Endodermal cell (in vitro differentiated cells): ENCODE measurements at regions not wholly inside any gene's neighbourhood (a gene's known extent, or its start where the extent isn't known, plus 50 kb on each side); places are given as distances from the start of the nearest gene placed in this dataset.

Experiments
- DNase-seq: peaks from one replicate; pipeline ENCODE4 v3.0.0-alpha.2; 2017
- H3K27ac ChIP-seq: 2 replicates; pipeline ENCODE4 v1.5.1; 2013; ENCODE audit warnings: mild to moderate bottlenecking, low read depth, low read length, moderate library complexity
- H3K27me3 ChIP-seq: 2 replicates; pipeline ENCODE4 v1.6.1; 2013; ENCODE audit warnings: mild to moderate bottlenecking, low read length, moderate library complexity; ENCODE audit not compliant: insufficient read depth, control insufficient read depth, poor library complexity, severe bottlenecking
- H3K36me3 ChIP-seq: 2 replicates; pipeline ENCODE4 v1.7.0; 2013; ENCODE audit warnings: mild to moderate bottlenecking, low read length, moderate library complexity; ENCODE audit not compliant: control insufficient read depth, insufficient read depth
- H3K4me1 ChIP-seq: one replicate; pipeline ENCODE4 v1.7.0; 2013; ENCODE audit warnings: low read length; ENCODE audit not compliant: control insufficient read depth, insufficient read depth
- H3K4me3 ChIP-seq: 2 replicates; pipeline ENCODE4 v1.5.1; 2013; ENCODE audit warnings: mild to moderate bottlenecking, low read length, moderate library complexity
- H3K9ac ChIP-seq: 2 replicates; pipeline ENCODE4 v1.6.1; 2013; ENCODE audit warnings: mild to moderate bottlenecking, low read length, moderate library complexity; ENCODE audit not compliant: poor library complexity, severe bottlenecking; ENCODE audit errors: extremely low read depth
- H3K9me3 ChIP-seq: 2 replicates; pipeline ENCODE4 v1.6.1; 2013; ENCODE audit warnings: mild to moderate bottlenecking, low read length, moderate library complexity; ENCODE audit not compliant: control insufficient read depth
- H3K27ac Mint-ChIP-seq: 2 replicates; pipeline ENCODE4 v1.8.0; 2020; ENCODE audit warnings: mixed read lengths
- H3K27me3 Mint-ChIP-seq: 2 replicates; pipeline ENCODE4 v1.8.0; 2021; ENCODE audit warnings: mild to moderate bottlenecking, mixed read lengths; ENCODE audit not compliant: insufficient read depth
- H3K36me3 Mint-ChIP-seq: 2 replicates; pipeline ENCODE4 v1.8.0; 2020; ENCODE audit warnings: low read depth, mixed read lengths
- H3K4me1 Mint-ChIP-seq: 2 replicates; pipeline ENCODE4 v1.8.0; 2020; ENCODE audit warnings: mixed read lengths
- H3K4me3 Mint-ChIP-seq: 2 replicates; pipeline ENCODE4 v1.8.0; 2020; ENCODE audit warnings: mild to moderate bottlenecking, moderate library complexity, mixed read lengths
- H3K9me3 Mint-ChIP-seq: 2 replicates; pipeline ENCODE4 v1.8.0; 2020; ENCODE audit warnings: mild to moderate bottlenecking, mixed read lengths
- CTCF ChIP-seq: fragments of 200-600 bp; sonication (generic); conservative IDR thresholded peaks from 2 replicates; pipeline ENCODE4 v1.5.0; 2021; ENCODE audit warnings: antibody characterized with exemption, mild to moderate bottlenecking
- WGBS, 2 experiments: methylation state at CpG; one replicate each; pipeline versions ENCODE4 v1.1.5 to v1.1.7; 2013; ENCODE audit warnings: missing lambda C conversion rate in 2 of 2, mixed read lengths in 1 of 2; ENCODE audit not compliant: insufficient coverage in 1 of 2, insufficient read length in 1 of 2; 5-methylcytosine and 5-hydroxymethylcytosine counted together

- WGBS, 2 experiments: 75% methylated on average over 3 of the region's 3 CpGs; no CpG with 5 or more reads in 1 of the 2 experiments
- H3K36me3 Mint-ChIP-seq: no peaks in the 10 kb centered on the region
- no peak overlapping the region for H3K27ac ChIP-seq
- no peaks in the 10 kb centered on the region for H3K27me3 ChIP-seq
- H3K4me1 ChIP-seq: no peaks in the 10 kb centered on the region
- H3K9ac ChIP-seq: no peak overlapping the region
- no peak overlapping the region for H3K4me3 ChIP-seq
- no peak for TF ChIP-seq CTCF
- no peaks in the 10 kb centered on the region for H3K9me3 Mint-ChIP-seq
- H3K27ac Mint-ChIP-seq: no peak overlapping the region
- no peak for DNase-seq
- peaks cover 7% of the 10 kb centered on the region for H3K4me1 Mint-ChIP-seq
- H3K4me3 Mint-ChIP-seq: no peak overlapping the region
- H3K36me3 ChIP-seq: no peaks in the 10 kb centered on the region
- H3K27me3 Mint-ChIP-seq: no peaks in the 10 kb centered on the region
- no peaks in the 10 kb centered on the region for H3K9me3 ChIP-seq
These were observed 64.6 kb upstream of the SRSF6 start for GRCh38 chr20:43393052-43393451.

- Mint-ChIP-seq H3K27ac (no peak overlapping the region), H3K9me3 (no peaks in the 10 kb centered on the region), H3K4me1 (peaks cover 7% of the 10 kb centered on the region), H3K27me3 (no peaks in the 10 kb centered on the region), H3K36me3 (no peaks in the 10 kb centered on the region), H3K4me3 (no peak overlapping the region)
- DNase-seq: no peak
- TF ChIP-seq CTCF: no peak
- no peaks in the 10 kb centered on the region for H3K4me1 ChIP-seq
- 92 to 96% methylated on average over 4 to 5 of the region's 5 CpGs for WGBS, 2 experiments
- no peaks in the 10 kb centered on the region for H3K27me3 ChIP-seq
- H3K4me3 ChIP-seq: no peak overlapping the region
- no peak overlapping the region for H3K27ac ChIP-seq
- no peaks in the 10 kb centered on the region for H3K36me3 ChIP-seq
- H3K9me3 ChIP-seq: no peaks in the 10 kb centered on the region
- H3K9ac ChIP-seq: no peak overlapping the region
These were observed 65.1 kb upstream of the SRSF6 start for GRCh38 chr20:43392561-43392960.

GRCh38 chr20:43389839-43390626 is 67.7 kb upstream of the SRSF6 start:
- H3K9ac ChIP-seq: no peak overlapping the region
- no peaks in the 10 kb centered on the region for H3K36me3 ChIP-seq
- H3K9me3 ChIP-seq: no peaks in the 10 kb centered on the region
- peaks cover 6% of the 10 kb centered on the region for H3K4me1 Mint-ChIP-seq
- no peak overlapping the region for H3K4me3 Mint-ChIP-seq
- no peaks in the 10 kb centered on the region for H3K9me3 Mint-ChIP-seq
- no peak overlapping the region for H3K4me3 ChIP-seq
- no peak overlapping the region for H3K27ac ChIP-seq
- DNase-seq: peak; percentile 87
- no peaks in the 10 kb centered on the region for H3K27me3 ChIP-seq
- 45 to 60% methylated on average over 1 to 24 of the region's 26 CpGs for WGBS, 2 experiments
- H3K36me3 Mint-ChIP-seq: no peaks in the 10 kb centered on the region
- H3K27me3 Mint-ChIP-seq: no peaks in the 10 kb centered on the region
- peak; percentile 97 for TF ChIP-seq CTCF
- H3K27ac Mint-ChIP-seq: no peak overlapping the region
- no peaks in the 10 kb centered on the region for H3K4me1 ChIP-seq
